Upper lobe of left lung (tissue), 6 donors: ENCODE measurements at regions not wholly inside any gene's neighbourhood (a gene's known extent, or its start where the extent isn't known, plus 50 kb on each side); places are given as distances from the start of the nearest gene placed in this dataset.

ENCODE experiments used
- ATAC-seq, 2 donors: fragments of 200-7000 bp; cut with Tn5 transposase; one replicate each; pipeline ENCODE4 v1.9.1; 2022; ENCODE audit warnings: mild to moderate bottlenecking in 2 of 2, moderate library complexity in 2 of 2; ENCODE audit not compliant: low FRiP score in 2 of 2
- DNase-seq, 2 donors: peaks; one replicate each; pipeline ENCODE4 v3.0.0-alpha.2; 2019 to 2020
- H3K27ac ChIP-seq, 4 donors: fragments of 200-600 bp; sonication (generic); one replicate each; pipeline ENCODE4 v1.5.1; 2016 to 2019
- H3K27me3 ChIP-seq, 4 donors: fragments of 200-600 bp; sonication (generic); one replicate each; pipeline ENCODE4 v1.5.1; 2017 to 2019
- H3K36me3 ChIP-seq, 4 donors: fragments of 200-600 bp; sonication (generic); one replicate each; pipeline ENCODE4 v1.5.1; 2016 to 2019
- H3K4me1 ChIP-seq, 4 donors: fragments of 200-600 bp; sonication (generic); one replicate each; pipeline ENCODE4 v1.5.1; 2018 to 2019
- H3K4me3 ChIP-seq, 4 donors: fragments of 200-600 bp; sonication (generic); one replicate each; pipeline ENCODE4 v1.5.1; 2017 to 2019; ENCODE audit warnings: mild to moderate bottlenecking in 2 of 4, moderate library complexity in 1 of 4
- H3K9me3 ChIP-seq, 4 donors: fragments of 200-600 bp; sonication (generic); one replicate each; pipeline ENCODE4 v1.5.1; 2018 to 2019
- CTCF ChIP-seq, 6 experiments: fragments of 450-650 bp in 4 of 6; fragments of 200-600 bp in 2 of 6; sonication (generic) in 2 of 6; IDR thresholded peaks; one replicate each; pipeline ENCODE4 v1.5.1; 2016 to 2019; ENCODE audit warnings: antibody characterized with exemption in 6 of 6
- EP300 ChIP-seq, 4 donors: sonication (generic); formaldehyde crosslinking; IDR thresholded peaks; one replicate each; pipeline ENCODE4 v1.5.1; 2017; ENCODE audit warnings: antibody characterized with exemption in 4 of 4, control low read depth in 2 of 4
- POLR2A ChIP-seq, 4 donors: fragments of 450-650 bp; IDR thresholded peaks; one replicate each; pipeline ENCODE4 v1.5.1; 2016 to 2017; ENCODE audit warnings: antibody characterized with exemption in 4 of 4, mild to moderate bottlenecking in 2 of 4
- POLR2AphosphoS5 ChIP-seq, 2 donors: sonication (generic); formaldehyde crosslinking; IDR thresholded peaks; one replicate each; pipeline ENCODE4 v1.5.1; 2017; ENCODE audit warnings: antibody characterized with exemption in 2 of 2
- WGBS, 2 donors: methylation state at CpG; one replicate each; pipeline ENCODE4 v1.1.5; 2017 to 2018; 5-methylcytosine and 5-hydroxymethylcytosine counted together
- donor health status: DM: no; HTN: no; CAD: no; lungs with moderate emphysema.
- donor health status: DM: no; HTN: yes; CAD: no; lungs with severe emphysema.

DNA sequence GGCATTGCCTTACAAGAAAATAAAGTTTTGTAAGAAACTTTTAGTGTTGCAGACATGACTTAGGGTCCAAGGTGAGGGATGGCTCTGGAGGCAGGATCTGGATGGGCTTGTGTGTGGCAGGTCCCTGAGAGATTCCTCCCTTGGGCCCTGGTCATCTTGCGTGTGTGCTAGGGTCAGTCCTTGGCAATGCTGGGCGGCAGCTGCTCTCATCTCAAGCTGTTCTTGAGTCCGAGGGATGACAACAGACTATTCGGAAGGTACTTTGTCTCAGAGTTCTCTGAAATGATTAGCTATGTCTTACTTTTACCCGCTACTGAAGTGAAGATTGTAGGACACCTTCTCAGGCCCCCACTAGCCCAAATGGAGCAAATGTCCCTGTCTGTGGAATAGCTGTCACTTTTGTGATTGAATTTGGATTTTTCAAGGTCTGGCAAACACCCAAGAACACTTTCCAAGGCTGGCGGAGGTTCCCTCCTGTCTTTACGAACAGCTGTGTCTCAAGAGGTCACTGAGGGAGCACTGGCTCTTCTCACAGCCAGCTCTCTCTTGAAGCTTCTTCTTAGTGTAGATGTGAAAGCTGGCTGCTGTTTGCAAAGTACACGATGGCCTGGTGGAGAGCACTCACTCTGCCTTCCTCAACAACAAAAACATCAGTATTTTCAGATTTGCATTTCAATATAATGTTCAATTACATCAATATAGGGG is 253.6 kb downstream of the STK31 start:
- TF ChIP-seq POLR2A (IDR thresholded peaks at IDR 0.05) (no peak), POLR2AphosphoS5 (IDR thresholded peaks at IDR 0.05) (no peak), EP300 (IDR thresholded peaks at IDR 0.05) (no peak), CTCF (IDR thresholded peaks at IDR 0.05) (no peak)
- H3K27ac ChIP-seq = no peak overlapping the region
- DNase-seq (no peak), ATAC-seq (no peak)
- WGBS, 2 donors = 67 to 71% methylated on average over 7 to 8 of the region's 8 CpGs
- no peaks in the 10 kb centered on the region for H3K9me3 ChIP-seq
- H3K4me1 ChIP-seq = no peaks in the 10 kb centered on the region
- no peaks in the 10 kb centered on the region for H3K36me3 ChIP-seq
- no peaks in the 10 kb centered on the region for H3K27me3 ChIP-seq
- H3K4me3 ChIP-seq = no peak overlapping the region

GRCh38 chr7:23964715-23965114 is 254.7 kb downstream of the STK31 start:
- Histone ChIP-seq H3K27ac (no peak overlapping the region), H3K36me3 (no peaks in the 10 kb centered on the region), H3K4me1 (no peaks in the 10 kb centered on the region), H3K4me3 (no peak overlapping the region), H3K27me3 (no peaks in the 10 kb centered on the region), H3K9me3 (no peaks in the 10 kb centered on the region)
- TF ChIP-seq CTCF (IDR thresholded peaks at IDR 0.05) (no peak), EP300 (IDR thresholded peaks at IDR 0.05) (no peak), POLR2A (IDR thresholded peaks at IDR 0.05) (no peak), POLR2AphosphoS5 (IDR thresholded peaks at IDR 0.05) (no peak)
- DNase-seq (no peak), ATAC-seq (no peak)
- WGBS, 2 donors = 86 to 88% methylated on average over 6 to 7 of the region's 7 CpGs

- Histone ChIP-seq H3K9me3 (no peaks in the 10 kb centered on the region), H3K27me3 (no peaks in the 10 kb centered on the region), H3K4me1 (no peaks in the 10 kb centered on the region), H3K4me3 (no peak overlapping the region), H3K36me3 (no peaks in the 10 kb centered on the region), H3K27ac (no peak overlapping the region)
- no peak for ATAC-seq
- no peak for DNase-seq
- TF ChIP-seq EP300 (IDR thresholded peaks at IDR 0.05) (no peak), CTCF (IDR thresholded peaks at IDR 0.05) (no peak), POLR2A (IDR thresholded peaks at IDR 0.05) (no peak), POLR2AphosphoS5 (IDR thresholded peaks at IDR 0.05) (no peak)
- WGBS, 2 donors = 88 to 95% methylated on average over 5 of the region's 5 CpGs
These were observed 255.3 kb downstream of the STK31 start for GRCh38 chr7:23965296-23965695.

DNA sequence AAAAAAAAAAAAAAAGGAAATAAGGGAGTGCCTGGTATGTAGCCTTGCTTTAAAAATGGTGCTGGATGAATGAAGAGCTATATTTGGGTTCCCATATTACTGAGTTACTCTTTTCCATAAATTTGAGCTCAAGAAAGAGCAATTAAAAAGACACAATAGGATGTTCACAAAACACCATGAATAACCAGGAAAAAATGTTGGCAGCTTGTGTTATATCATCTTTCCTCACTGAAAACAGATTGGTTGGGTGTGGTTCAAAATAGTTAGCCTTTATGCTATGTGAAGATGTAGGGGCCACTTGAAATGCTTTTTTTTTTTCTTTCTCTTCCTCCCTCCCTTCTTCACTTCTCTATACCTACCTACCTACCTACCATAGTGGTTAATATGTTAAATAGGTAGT is 256.9 kb downstream of the STK31 start:
- H3K9me3 ChIP-seq = no peaks in the 10 kb centered on the region
- DNase-seq (no peak), ATAC-seq (no peak)
- no peaks in the 10 kb centered on the region for H3K4me1 ChIP-seq
- H3K27me3 ChIP-seq = no peaks in the 10 kb centered on the region
- H3K36me3 ChIP-seq = no peaks in the 10 kb centered on the region
- TF ChIP-seq POLR2AphosphoS5 (IDR thresholded peaks at IDR 0.05) (no peak), POLR2A (IDR thresholded peaks at IDR 0.05) (no peak), EP300 (IDR thresholded peaks at IDR 0.05) (no peak), CTCF (IDR thresholded peaks at IDR 0.05) (no peak)
- H3K4me3 ChIP-seq = no peak overlapping the region
- no peak overlapping the region for H3K27ac ChIP-seq

GRCh38 chr7:23967949-23968599 is 258.1 kb downstream of the STK31 start:
- no peaks in the 10 kb centered on the region for H3K36me3 ChIP-seq

More at GRCh38 chr7:23967949-23968599, 258.1 kb downstream of the STK31 start:
- H3K27ac ChIP-seq = no peak overlapping the region
- ATAC-seq (no peak), DNase-seq (no peak)
- TF ChIP-seq CTCF (IDR thresholded peaks at IDR 0.05) (no peak), POLR2A (IDR thresholded peaks at IDR 0.05) (no peak)
- no peak overlapping the region for H3K4me3 ChIP-seq
- H3K9me3 ChIP-seq = no peaks in the 10 kb centered on the region
- H3K4me1 ChIP-seq = no peaks in the 10 kb centered on the region
- WGBS, 2 donors = 81 to 83% methylated on average over 1 to 5 of the region's 5 CpGs
- H3K27me3 ChIP-seq = no peaks in the 10 kb centered on the region
